Immature natural killer cell (primary cell): ENCODE measurements at regions not wholly inside any gene's neighbourhood (a gene's known extent, or its start where the extent isn't known, plus 50 kb on each side); places are given as distances from the start of the nearest gene placed in this dataset.

Experiments used
- DNase-seq, 3 donors: peaks; one replicate each; pipeline ENCODE4 v3.0.0; 2022; ENCODE audit warnings: mixed read lengths in 1 of 3
- H3K27ac Mint-ChIP-seq, 6 donors: one replicate each; pipeline ENCODE4 v1.8.0; 2020; ENCODE audit warnings: mixed read lengths in 6 of 6, mild to moderate bottlenecking in 5 of 6, inconsistent platforms in 4 of 6, moderate library complexity in 3 of 6
- H3K27me3 Mint-ChIP-seq, 3 donors: one replicate each; pipeline ENCODE4 v1.8.0; 2020 to 2021; ENCODE audit warnings: low read depth in 3 of 3, mild to moderate bottlenecking in 3 of 3, mixed read lengths in 3 of 3, moderate library complexity in 3 of 3, inconsistent platforms in 1 of 3
- H3K36me3 Mint-ChIP-seq, 3 donors: one replicate each; pipeline ENCODE4 v1.8.0; 2020; ENCODE audit warnings: mixed read lengths in 3 of 3, inconsistent platforms in 2 of 3, mild to moderate bottlenecking in 2 of 3
- H3K4me1 Mint-ChIP-seq, 2 donors: one replicate each; pipeline ENCODE4 v1.8.0; 2020; ENCODE audit warnings: inconsistent platforms in 2 of 2, mild to moderate bottlenecking in 2 of 2, mixed read lengths in 2 of 2, moderate library complexity in 1 of 2
- H3K4me3 Mint-ChIP-seq, 5 donors: one replicate each; pipeline ENCODE4 v1.8.0; 2020; ENCODE audit warnings: mild to moderate bottlenecking in 5 of 5, mixed read lengths in 5 of 5, inconsistent platforms in 3 of 5, moderate library complexity in 3 of 5
- H3K9me3 Mint-ChIP-seq, 6 donors: one replicate each; pipeline ENCODE4 v1.8.0; 2020; ENCODE audit warnings: mild to moderate bottlenecking in 6 of 6, mixed read lengths in 6 of 6, inconsistent platforms in 4 of 6, moderate library complexity in 3 of 6

DNA sequence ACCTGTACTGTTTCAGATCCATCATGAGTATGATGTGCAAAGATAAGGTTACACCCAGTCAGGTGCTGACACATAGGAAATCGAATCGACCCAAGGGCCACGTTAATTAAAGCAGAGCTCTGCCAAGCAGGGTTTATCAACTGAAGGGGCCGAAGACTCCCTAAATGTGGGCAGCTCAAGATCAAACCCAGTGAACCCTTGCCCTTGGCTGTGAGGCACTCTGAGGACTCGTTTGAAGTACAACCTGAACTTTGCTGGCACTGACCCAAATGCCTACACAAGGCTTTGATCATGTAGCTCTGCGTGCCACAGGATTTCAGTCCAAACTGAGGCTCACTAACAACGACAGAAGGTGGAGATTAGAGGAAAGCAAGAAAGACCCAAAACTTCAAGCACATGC lies 352.1 kb downstream of the MTX2 start:
- Mint-ChIP-seq H3K4me1 (no peaks in the 10 kb centered on the region), H3K27me3 (peaks cover 7 to 20% (median 8%) of the 10 kb centered on the region in 3 donors), H3K36me3 (no peaks in the 10 kb centered on the region), H3K27ac (no peak overlapping the region), H3K9me3 (no peaks in the 10 kb centered on the region), H3K4me3 (no peak overlapping the region)
- DNase-seq, result no peak

DNA sequence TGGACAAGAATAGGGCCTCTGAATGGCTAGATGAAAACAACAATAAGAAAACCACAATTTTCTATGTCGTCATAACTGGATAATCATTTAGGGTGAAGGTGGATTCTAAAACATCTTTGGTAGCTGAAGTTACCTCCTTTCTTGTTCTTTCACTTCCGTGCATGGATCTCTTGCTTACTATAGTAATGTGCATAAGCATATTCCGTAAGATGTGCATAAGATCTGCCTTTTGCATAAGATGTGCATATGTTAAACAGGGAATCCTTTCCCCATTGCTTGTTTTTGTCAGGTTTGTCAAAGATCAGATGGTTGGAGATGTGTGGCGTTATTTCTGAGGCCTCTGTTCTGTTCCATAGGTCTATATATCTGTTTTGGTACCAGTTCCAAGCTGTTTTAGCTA lies 353.6 kb downstream of the MTX2 start:
- H3K4me3 Mint-ChIP-seq, result no peak overlapping the region

DNA sequence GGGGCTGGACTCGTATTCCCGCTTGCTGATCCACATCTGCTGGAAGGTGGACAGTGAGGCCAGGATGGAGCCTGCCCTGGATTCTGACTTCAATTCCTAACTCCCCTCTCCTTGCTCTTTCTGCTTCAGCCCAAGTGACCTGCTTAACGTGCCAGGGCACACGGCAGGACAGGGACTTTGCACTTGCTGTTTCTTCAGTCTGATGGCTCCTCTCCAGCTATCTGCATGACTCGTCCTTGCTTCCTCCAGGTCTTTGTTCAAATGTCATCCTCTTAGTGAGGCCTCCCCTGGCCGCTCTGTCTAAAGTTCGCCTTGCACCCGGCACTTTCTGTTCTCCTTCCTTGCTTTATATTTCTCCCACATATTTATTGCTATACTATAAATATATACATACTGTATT lies 357.6 kb downstream of the MTX2 start:
- no peaks in the 10 kb centered on the region for H3K4me1 Mint-ChIP-seq

More for the DNA sequence above, 353.6 kb downstream of the MTX2 start:
- Mint-ChIP-seq H3K27ac (no peak overlapping the region), H3K27me3 (peaks cover 5 to 20% (median 7%) of the 10 kb centered on the region in 3 donors), H3K36me3 (no peaks in the 10 kb centered on the region), H3K9me3 (no peaks in the 10 kb centered on the region), H3K4me1 (no peaks in the 10 kb centered on the region)
- no peak for DNase-seq

DNA sequence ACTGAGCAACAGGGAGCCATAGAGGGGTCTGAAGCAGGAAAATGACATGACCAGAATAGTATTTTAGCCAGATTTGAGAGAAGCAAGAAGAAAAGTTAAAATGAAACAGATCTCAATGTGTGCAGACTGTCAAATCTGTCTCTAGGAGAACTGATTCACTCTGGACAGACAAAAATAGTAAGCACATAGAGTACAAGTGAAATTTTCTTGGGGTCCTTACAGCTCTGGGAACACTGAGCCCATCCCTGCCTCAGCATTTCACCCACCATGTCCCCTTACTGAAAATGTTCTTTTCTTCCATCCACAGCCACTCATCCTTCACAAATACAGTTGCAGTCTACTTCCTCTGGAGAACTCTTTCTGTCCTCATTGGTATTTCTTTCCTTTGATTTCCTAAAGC lies 359.2 kb downstream of the MTX2 start:
- no peak overlapping the region for H3K27ac Mint-ChIP-seq
- no peaks in the 10 kb centered on the region for H3K36me3 Mint-ChIP-seq
- H3K9me3 Mint-ChIP-seq, result no peaks in the 10 kb centered on the region
- peaks cover 8 to 17% (median 13%) of the 10 kb centered on the region in 3 donors for H3K27me3 Mint-ChIP-seq
- H3K4me1 Mint-ChIP-seq, result no peaks in the 10 kb centered on the region
- DNase-seq, result no peak
- H3K4me3 Mint-ChIP-seq, result no peak overlapping the region

More for the DNA sequence above, 357.6 kb downstream of the MTX2 start:
- Mint-ChIP-seq H3K27me3 (peaks cover 8 to 17% (median 9%) of the 10 kb centered on the region in 3 donors), H3K27ac (no peak overlapping the region), H3K9me3 (no peaks in the 10 kb centered on the region), H3K4me3 (no peak overlapping the region), H3K36me3 (no peaks in the 10 kb centered on the region)
- DNase-seq, result no peak

DNA sequence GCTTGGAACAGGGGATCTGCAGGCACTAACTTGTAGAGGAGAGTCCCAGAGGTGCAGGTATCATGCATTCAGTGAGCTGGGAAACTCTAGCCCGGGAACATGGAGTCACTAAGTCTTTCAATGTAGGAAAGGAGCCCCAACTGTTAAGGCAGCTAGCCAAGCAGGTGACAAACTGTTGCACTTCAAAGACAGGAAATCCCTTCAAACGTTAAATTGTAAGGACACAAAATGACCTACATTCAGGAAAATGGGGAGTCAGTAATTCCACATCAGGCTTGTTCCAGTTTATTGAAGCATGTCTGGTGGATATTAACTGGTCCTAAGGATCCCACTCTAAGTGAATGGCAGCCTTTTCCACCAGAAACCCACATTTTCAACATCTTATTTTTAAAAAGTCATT lies 364.5 kb downstream of the MTX2 start:
- Mint-ChIP-seq H3K4me3 (no peak overlapping the region), H3K27me3 (peaks cover 3 to 13% (median 6%) of the 10 kb centered on the region in 3 donors), H3K36me3 (no peaks in the 10 kb centered on the region), H3K27ac (no peak overlapping the region), H3K9me3 (no peaks in the 10 kb centered on the region), H3K4me1 (peaks cover 7 to 13% of the 10 kb centered on the region in 2 donors)
- no peak for DNase-seq

DNA sequence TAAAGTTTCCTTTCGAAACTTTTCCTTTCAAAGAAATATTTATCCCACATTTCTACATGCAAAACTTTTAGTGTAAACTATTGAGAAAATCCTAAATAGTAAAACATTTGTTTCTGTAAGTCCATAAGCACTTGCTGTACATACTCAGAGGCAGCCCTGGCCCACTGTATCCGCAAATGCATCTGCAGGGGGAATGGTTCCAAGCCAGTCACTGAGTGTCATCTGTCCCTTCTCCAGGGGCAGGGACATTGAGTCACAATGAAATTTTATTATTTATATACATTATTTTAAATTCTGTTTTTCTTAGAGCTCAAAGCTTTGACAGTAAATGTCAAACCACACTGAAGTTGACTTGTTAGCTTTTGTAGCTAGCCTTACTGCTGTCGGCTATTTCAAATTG lies 367.2 kb downstream of the MTX2 start:
- H3K9me3 Mint-ChIP-seq, result no peaks in the 10 kb centered on the region
- H3K4me3 Mint-ChIP-seq, result no peak overlapping the region
- peaks cover 9 to 19% (median 18%) of the 10 kb centered on the region in 3 donors for H3K27me3 Mint-ChIP-seq
- no peaks in the 10 kb centered on the region for H3K36me3 Mint-ChIP-seq
- H3K4me1 Mint-ChIP-seq, result peaks cover 7 to 13% of the 10 kb centered on the region in 2 donors
- H3K27ac Mint-ChIP-seq, result no peak overlapping the region
- no peak for DNase-seq

DNA sequence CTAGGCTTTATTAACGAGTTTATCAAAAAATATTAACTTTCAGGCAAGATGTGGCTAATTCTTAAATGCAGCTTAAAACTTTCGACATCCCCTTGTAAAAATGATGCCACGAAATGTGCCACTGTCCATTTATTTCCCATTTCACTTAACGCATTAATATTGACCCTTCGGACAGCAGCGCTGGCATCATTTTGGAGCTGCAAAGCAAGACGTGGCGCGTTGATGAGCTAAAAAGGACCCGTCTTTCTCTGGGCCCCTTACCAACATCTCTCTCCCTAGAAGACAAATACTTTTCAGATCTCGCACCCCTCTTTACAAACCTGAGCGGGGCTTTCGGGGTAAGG lies 367.9 kb downstream of the MTX2 start:
- H3K4me1 Mint-ChIP-seq, result peaks cover 7 to 13% of the 10 kb centered on the region in 2 donors
- no peaks in the 10 kb centered on the region for H3K9me3 Mint-ChIP-seq
- no peaks in the 10 kb centered on the region for H3K36me3 Mint-ChIP-seq
- no peak overlapping the region for H3K27ac Mint-ChIP-seq
- peak overlapping the region; percentile 30 to 74 (median 65) for H3K4me3 Mint-ChIP-seq
- H3K27me3 Mint-ChIP-seq, result peaks cover 9 to 19% (median 14%) of the 10 kb centered on the region in 3 donors
- DNase-seq, result no peak

DNA sequence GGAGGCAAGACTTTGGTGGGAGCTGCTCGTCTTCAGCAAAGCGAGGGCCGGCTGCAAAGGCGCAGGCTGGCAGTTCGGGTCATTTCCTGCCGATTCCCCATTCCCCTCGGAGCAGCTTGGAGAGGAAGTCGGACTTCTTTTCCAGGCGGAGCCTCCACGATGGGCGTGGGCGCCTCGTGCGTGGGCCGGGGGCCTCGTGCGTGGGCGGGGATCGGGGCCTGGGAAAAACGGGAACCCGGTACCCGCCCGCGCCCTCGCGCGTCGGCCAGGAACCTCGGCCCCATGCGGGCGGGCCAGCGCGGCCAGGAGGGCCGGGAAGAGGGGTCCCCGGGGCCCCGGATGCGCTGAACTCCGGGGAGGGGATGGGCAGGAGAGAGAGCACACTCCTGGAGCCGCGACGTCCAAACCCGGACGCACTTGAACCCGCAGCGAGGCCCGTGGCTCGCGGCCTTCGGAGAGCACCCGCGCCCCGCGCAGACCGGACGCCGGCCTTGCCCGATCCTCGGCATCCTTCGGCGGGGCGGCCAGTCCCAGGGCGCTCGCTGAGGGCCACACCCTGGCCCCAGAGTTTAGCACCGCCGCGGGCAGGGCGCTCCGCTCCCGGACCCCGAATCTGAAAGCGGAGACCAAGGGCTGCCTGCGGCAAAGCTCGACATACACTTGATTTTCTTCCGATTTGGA lies 368.4 kb downstream of the MTX2 start:
- no peaks in the 10 kb centered on the region for H3K9me3 Mint-ChIP-seq
- no peak for DNase-seq
- H3K4me3 Mint-ChIP-seq, result peak overlapping the region; percentile 53 to 76 (median 72)
- H3K36me3 Mint-ChIP-seq, result no peaks in the 10 kb centered on the region
- H3K27ac Mint-ChIP-seq, result no peak overlapping the region
- peaks cover 9 to 19% (median 14%) of the 10 kb centered on the region in 3 donors for H3K27me3 Mint-ChIP-seq
- H3K4me1 Mint-ChIP-seq, result peaks cover 7 to 13% of the 10 kb centered on the region in 2 donors

DNA sequence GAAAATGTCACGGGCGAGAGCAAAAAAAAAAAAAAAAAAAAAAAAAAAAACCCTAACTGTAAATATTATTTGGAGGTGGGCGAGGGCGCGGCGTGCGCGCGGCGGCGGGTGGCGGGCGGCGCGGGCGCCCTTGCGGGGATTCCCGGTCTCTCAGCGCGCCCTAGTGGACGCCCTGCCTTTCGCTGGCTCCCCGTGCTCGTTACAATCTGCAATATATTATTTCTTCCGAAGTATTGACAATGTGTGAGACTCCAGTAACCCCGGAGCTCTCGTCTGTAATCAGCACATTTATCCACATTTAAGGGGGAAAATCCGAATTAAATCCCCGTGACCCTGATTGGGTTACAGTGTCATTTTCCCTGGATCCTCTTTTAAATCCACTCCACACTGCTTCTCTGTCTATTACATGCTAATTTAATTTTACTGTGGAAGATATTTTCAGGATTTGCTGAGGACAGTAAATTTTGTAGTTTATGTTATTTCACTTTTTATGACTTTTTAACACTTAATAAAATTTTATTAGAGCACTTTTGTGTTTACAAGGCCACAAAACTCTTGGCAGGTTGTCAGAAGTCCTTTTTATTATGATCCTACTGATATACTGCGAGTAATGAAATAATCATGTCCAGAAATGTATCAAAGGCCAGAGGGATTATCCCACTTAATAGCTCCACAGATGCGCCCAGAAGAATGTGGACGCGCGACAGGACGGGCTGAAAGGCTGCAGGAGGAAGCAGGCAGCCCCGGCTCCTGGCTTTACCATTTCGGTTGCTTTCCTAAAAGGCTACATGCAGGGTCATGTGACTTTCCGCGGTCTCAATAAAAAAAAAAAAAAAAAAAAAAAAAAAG lies 369.1 kb downstream of the MTX2 start:
- DNase-seq, result peak; percentile 10 to 37 (median 32)
- Mint-ChIP-seq H3K4me1 (peaks cover 7 to 13% of the 10 kb centered on the region in 2 donors), H3K4me3 (peak overlapping the region; percentile 52 to 79 (median 71)), H3K27me3 (peaks cover 9 to 19% (median 14%) of the 10 kb centered on the region in 3 donors), H3K36me3 (no peaks in the 10 kb centered on the region), H3K27ac (no peak overlapping the region), H3K9me3 (no peaks in the 10 kb centered on the region)

DNA sequence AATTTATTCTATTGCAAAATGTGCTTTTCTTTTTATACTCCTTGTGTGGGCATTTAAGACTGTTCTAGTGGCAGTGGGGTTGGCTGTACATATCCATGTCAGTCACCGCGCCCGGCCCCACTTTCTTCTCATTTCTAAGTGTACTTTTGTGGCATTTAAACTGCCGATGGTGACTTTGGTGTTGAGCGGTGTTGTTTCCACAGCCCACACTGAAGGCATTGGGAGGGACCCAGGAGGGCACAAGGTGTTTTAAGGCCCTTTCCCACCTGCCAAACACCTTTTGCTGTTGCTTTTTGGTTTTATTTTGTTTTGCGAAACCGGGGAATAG lies 369.7 kb downstream of the MTX2 start:
- no peak for DNase-seq
- Mint-ChIP-seq H3K27ac (no peak overlapping the region), H3K4me3 (no peak overlapping the region), H3K27me3 (peaks cover 11 to 21% (median 14%) of the 10 kb centered on the region in 3 donors), H3K36me3 (no peaks in the 10 kb centered on the region), H3K9me3 (no peaks in the 10 kb centered on the region), H3K4me1 (peaks cover 7 to 13% of the 10 kb centered on the region in 2 donors)

DNA sequence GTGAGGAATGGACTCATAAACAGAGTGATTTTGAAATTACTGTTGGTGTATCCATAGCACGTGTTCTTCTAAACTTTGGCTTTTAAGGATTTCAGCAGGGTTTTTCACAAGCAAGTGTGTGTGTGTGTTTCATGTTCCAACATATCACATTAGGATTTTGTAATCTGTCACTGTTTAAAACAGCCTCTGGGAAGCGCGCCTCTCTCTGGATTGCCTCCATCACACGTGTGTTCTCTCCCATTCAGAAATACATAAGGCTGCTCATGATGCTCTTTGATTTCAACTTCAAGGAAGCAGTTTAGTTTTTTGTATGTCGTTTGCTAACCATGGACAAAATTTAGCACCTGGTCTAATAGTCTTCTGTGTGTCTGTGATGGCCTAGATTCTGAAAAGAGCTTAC lies 370.4 kb downstream of the MTX2 start:
- H3K27me3 Mint-ChIP-seq, result peaks cover 12 to 25% (median 17%) of the 10 kb centered on the region in 3 donors
- peak overlapping the region in 1 of 5 donors; percentile 34 for H3K4me3 Mint-ChIP-seq
- no peak overlapping the region for H3K27ac Mint-ChIP-seq

DNA sequence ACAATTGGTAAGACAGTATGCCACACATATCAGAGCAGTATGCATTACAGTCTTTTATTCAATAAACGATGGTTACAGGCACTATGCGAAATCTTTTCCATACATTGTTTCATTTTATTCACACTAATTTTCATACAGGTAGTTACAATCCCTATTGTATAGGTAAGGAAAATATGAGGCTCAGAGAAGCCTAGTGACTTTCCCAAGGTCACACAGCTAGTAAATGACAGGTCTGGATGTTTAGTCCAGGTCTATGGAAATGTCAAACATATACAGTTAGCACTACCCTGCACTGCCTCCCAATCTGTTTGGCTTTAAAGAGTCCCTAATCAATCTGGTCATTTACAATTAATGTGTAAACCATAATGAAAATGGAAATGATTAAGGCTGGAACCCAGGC lies 372.2 kb downstream of the MTX2 start:
- H3K27ac Mint-ChIP-seq, result no peak overlapping the region
- no peaks in the 10 kb centered on the region for H3K36me3 Mint-ChIP-seq
- peaks cover 7 to 13% of the 10 kb centered on the region in 2 donors for H3K4me1 Mint-ChIP-seq
- H3K9me3 Mint-ChIP-seq, result no peaks in the 10 kb centered on the region
- peaks cover 16 to 25% (median 20%) of the 10 kb centered on the region in 3 donors for H3K27me3 Mint-ChIP-seq
- DNase-seq, result no peak
- no peak overlapping the region for H3K4me3 Mint-ChIP-seq

More for the DNA sequence above, 370.4 kb downstream of the MTX2 start:
- H3K36me3 Mint-ChIP-seq, result no peaks in the 10 kb centered on the region
- no peaks in the 10 kb centered on the region for H3K9me3 Mint-ChIP-seq
- H3K4me1 Mint-ChIP-seq, result peaks cover 7 to 13% of the 10 kb centered on the region in 2 donors
- no peak for DNase-seq

DNA sequence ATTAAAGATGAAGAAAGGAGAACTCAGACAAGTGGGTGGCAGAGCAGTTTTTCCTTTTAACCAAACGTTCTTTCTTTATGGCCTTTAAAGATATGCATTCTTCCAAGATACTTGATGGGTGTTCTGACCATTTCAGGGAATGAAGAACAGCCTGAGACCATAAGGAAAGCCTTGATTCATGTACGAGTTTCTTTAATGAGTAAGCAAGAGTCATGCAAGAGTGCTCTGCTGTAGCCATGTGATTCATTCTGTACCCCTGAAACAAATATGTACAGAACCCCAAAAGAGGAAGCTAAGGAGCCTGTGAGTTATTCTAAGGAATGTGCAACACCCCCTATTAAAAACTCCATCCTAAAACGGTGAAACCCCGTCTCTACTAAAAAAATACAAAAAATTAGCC lies 372.8 kb downstream of the MTX2 start:
- Mint-ChIP-seq H3K27ac (no peak overlapping the region), H3K9me3 (no peaks in the 10 kb centered on the region), H3K27me3 (peaks cover 16 to 25% (median 17%) of the 10 kb centered on the region in 3 donors), H3K4me1 (peaks cover 5 to 9% of the 10 kb centered on the region in 2 donors), H3K4me3 (no peak overlapping the region), H3K36me3 (no peaks in the 10 kb centered on the region)
- DNase-seq, result no peak

DNA sequence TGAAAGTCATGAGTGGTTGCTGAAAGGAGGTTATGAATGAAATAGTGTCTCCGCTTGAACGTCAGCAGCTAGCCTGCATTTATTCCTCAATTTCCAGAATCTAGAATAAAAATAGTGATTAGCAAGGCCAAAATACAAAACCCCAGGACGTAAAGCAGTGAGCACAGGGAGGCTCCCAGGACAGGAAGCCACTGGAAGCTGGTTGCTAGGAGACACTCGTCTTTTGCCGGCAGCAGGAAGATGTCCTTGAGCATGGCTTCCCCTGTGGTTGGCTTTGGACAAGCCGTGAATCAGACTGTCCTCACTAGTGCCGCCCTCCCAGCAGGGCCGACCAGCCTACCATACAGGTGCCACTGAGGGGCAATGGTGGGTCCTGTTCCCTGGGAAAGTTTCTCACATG lies 374.4 kb downstream of the MTX2 start:
- Mint-ChIP-seq H3K36me3 (no peaks in the 10 kb centered on the region), H3K4me3 (no peak overlapping the region), H3K4me1 (no peaks in the 10 kb centered on the region), H3K27ac (no peak overlapping the region), H3K9me3 (no peaks in the 10 kb centered on the region), H3K27me3 (peaks cover 14 to 22% (median 14%) of the 10 kb centered on the region in 3 donors)
- DNase-seq, result no peak
